ENCODE measurements at regions not wholly inside any gene's neighbourhood (a gene's known extent, or its start where the extent isn't known, plus 50 kb on each side); places are given as distances from the start of the nearest gene placed in this dataset.

DNA sequence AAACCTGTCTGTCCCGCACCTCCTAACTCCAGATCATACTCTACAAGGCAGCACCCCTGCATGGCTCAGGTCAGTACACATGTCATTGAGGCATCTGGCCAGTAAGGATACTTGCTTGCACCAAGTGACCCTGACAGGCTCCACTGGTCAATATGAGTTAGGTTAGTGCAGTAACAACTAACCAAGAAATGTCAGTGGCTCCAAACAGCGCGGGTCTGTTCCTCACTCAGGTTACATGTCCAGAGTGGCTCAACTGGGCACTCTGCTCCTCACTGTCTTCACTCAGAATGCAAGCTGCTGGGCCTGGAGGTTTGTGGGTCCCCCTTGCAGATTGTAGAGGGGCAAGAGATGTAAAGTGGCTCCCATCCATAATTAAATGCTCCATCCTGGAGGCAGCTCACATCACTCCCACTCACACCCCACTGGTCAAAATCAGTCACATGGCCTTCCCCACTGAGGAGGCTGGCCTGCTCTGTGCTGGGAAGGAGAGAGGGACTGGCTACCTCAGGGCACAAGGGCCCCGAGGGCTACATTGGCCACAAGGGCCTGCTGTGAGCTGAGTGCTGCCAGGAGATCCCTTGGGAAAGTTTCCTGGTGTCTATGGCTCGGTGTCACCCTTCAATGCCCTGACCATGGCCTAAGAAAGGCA, 109.1 kb upstream of the GDF10 start:
- no peak overlapping the region for H3K4me3 ChIP-seq (ENCODE audit: low read depth, low read length)
- TF ChIP-seq, protein P1, sequence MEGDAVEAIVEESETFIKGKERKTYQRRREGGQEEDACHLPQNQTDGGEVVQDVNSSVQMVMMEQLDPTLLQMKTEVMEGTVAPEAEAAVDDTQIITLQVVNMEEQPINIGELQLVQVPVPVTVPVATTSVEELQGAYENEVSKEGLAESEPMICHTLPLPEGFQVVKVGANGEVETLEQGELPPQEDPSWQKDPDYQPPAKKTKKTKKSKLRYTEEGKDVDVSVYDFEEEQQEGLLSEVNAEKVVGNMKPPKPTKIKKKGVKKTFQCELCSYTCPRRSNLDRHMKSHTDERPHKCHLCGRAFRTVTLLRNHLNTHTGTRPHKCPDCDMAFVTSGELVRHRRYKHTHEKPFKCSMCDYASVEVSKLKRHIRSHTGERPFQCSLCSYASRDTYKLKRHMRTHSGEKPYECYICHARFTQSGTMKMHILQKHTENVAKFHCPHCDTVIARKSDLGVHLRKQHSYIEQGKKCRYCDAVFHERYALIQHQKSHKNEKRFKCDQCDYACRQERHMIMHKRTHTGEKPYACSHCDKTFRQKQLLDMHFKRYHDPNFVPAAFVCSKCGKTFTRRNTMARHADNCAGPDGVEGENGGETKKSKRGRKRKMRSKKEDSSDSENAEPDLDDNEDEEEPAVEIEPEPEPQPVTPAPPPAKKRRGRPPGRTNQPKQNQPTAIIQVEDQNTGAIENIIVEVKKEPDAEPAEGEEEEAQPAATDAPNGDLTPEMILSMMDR (IDR thresholded peaks at IDR 0.05; ENCODE audit: low read depth, low read length): no peak

DNA sequence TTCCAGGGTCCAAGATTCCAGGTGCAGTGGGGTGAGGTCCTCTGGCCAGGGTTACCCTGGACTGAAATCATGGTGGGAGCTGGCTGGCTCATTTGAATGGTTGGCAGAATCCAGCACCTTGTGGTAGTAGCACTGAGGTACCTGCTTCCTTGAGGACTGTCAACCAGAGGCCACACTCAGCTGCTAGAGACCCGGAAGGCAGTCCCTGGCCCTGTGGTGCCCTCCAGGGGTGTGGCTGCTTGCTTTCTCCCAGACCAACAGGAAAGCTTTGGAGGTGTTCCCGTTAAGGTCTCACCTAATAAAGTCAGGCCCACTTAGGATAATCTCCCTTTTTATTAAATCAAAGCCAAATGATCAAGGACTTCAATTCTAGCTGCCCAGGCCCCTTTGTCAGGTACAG, 107.7 kb upstream of the GDF10 start:
- TF ChIP-seq, protein P1 (IDR thresholded peaks at IDR 0.05; ENCODE audit: low read depth, low read length): no peak
- H3K4me3 ChIP-seq (ENCODE audit: low read depth, low read length): no peak overlapping the region

DNA sequence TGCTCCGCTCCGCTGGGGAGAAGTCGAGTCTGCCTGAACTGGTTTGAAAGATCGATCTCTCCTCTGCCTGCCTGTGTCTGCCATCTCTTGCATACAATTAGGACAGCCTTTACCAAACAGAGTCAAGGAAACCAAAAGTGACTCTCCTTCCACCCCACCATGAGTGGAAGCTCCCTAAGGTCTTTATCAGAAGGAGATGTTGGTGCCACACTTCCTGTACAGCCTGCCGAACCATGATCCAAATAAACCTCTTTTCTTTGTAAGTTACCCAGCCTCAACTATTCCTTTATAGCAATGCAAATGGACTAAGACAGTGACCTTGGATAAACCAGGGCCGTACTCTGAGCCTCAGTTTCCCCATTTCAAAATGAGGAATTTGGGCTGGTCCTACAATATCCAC, 106.3 kb upstream of the GDF10 start:
- H3K4me3 ChIP-seq (ENCODE audit: low read depth, low read length): no peak overlapping the region
- TF ChIP-seq, protein P1 (IDR thresholded peaks at IDR 0.05; ENCODE audit: low read depth, low read length): no peak

DNA sequence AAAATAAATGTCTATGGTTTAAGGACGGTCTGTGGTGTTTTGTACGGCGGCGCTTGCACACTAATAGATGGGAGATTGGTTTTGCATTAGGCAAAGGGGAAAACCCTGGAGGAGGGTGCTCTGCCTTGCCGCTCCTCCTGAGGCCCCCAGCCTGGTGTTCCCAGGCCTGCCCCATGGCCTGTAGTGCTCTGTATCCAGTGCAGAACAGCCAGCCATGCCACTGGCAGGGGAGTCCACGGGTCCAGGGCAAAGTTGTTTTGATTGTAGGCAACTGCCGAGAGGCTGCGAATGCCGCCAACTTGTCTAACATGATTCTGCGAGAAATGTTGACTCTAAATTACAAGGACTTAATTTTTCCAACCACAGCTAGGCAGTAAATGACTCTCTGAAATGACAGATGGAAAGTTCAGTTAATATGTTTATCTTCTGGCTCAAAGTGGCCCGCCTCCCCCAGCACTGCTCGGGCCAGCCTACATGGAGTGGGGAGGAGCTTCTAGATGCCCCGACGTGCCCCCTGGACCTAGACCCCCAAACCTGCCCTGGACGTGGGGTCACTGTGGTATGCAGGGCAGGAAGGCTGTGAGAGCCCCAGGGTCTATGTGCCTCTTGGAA, 104.6 kb upstream of the GDF10 start:
- H3K4me3 ChIP-seq (ENCODE audit: low read depth, low read length): no peak overlapping the region

DNA sequence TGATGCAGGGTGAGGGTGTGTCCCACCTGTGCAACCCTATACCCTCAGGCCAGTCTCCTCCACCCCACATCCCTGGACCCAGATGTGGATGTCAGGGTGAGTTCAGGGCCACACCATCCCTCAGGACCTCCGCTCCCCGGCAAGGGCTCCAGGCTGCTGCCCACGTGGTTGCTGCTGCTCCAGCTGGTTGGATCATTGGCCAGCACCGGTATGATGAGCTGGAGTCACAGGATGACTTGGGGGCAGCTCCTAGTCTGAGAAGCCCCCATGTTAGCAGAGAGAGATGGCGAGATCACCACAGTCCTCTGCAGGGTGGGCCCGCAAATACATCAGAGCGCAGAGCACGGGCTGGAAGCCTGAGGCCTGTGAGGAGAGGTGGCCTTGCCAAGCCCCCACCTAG, 103.3 kb upstream of the GDF10 start:
- TF ChIP-seq, protein P1 (IDR thresholded peaks at IDR 0.05; ENCODE audit: low read depth, low read length): no peak
- no peak overlapping the region for H3K4me3 ChIP-seq (ENCODE audit: low read depth, low read length)

More for the DNA sequence above, 104.6 kb upstream of the GDF10 start:
- TF ChIP-seq, protein P1 (IDR thresholded peaks at IDR 0.05; ENCODE audit: low read depth, low read length): no peak

DNA sequence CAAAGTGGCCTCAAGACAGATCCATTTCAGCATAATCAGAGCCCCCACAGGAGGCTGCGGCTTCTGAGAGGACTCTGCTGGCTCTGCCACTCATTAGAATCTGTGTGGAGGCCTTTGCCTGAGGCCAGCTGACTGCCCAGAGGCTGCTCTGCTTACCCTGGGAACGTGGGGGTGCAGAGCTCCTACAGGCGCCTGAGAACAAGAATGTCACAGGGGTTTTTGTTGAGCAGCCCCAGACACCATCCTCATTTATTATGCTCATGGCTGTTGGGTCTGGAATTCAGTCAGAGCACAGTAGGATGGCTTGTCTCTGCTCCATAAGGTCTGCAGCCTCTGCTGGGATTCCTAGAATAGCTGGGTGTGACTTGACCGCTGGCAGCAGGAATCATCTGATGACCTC, 101.8 kb upstream of the GDF10 start:
- TF ChIP-seq, protein P1 (IDR thresholded peaks at IDR 0.05; ENCODE audit: low read depth, low read length): no peak
- H3K4me3 ChIP-seq (ENCODE audit: low read depth, low read length): no peak overlapping the region

DNA sequence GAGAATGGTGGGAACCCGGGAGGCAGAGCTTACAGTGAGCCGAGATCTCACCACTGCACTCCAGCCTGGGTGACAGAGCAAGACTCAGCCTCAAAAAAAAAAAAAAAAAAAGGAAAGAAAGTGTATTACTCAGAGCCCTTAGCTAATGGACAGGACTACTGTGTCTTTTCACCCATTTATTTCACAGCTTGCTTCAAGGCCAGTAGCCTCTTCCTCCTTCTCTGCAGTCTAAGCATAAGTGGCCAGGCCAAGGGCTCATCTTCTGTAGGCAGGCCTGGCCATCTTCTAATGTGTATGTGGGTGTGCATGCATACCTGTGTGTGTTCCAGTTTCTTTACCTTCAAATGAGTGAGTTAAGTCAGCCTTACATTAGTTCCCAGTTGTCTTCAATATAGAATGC, 94.8 kb upstream of the GDF10 start:
- TF ChIP-seq, protein P1 (IDR thresholded peaks at IDR 0.05; ENCODE audit: low read depth, low read length): no peak

More for the DNA sequence above, 94.8 kb upstream of the GDF10 start:
- no peak overlapping the region for H3K4me3 ChIP-seq (ENCODE audit: low read depth, low read length)

Data from WI38 (cell line).